Natural killer cell (primary cell): ENCODE measurements at regions not wholly inside any gene's neighbourhood (a gene's known extent, or its start where the extent isn't known, plus 50 kb on each side); places are given as distances from the start of the nearest gene placed in this dataset.

Source experiments
- ATAC-seq, 3 donors: fragments of 150-1000 bp in 2 of 3; fragments of 200-7000 bp in 1 of 3; cut with Tn5 transposase; 1 replicate in 1 of 3; 2 replicates in 2 of 3; pipeline ENCODE4 v1.10.0; 2021; ENCODE audit warnings: mild to moderate bottlenecking in 2 of 3, moderate library complexity in 2 of 3
- DNase-seq, 2 donors: peaks; one replicate each; pipeline versions ENCODE4 v3.0.0 to v3.0.0-alpha.2; 2013 to 2021; ENCODE audit warnings: mixed read lengths in 1 of 2
- H3K27ac ChIP-seq: one replicate; pipeline ENCODE4 v1.5.1; 2013; ENCODE audit warnings: mild to moderate bottlenecking, low read length
- H3K27me3 ChIP-seq: one replicate; pipeline ENCODE4 v1.6.1; 2013; ENCODE audit warnings: low read length; ENCODE audit not compliant: control insufficient read depth, insufficient read depth
- H3K36me3 ChIP-seq: one replicate; pipeline ENCODE4 v1.6.1; 2013; ENCODE audit warnings: low read length; ENCODE audit not compliant: control insufficient read depth, insufficient read depth
- H3K4me1 ChIP-seq: one replicate; pipeline ENCODE4 v1.6.1; 2013; ENCODE audit warnings: low read length; ENCODE audit not compliant: control insufficient read depth, insufficient read depth
- H3K4me3 ChIP-seq: one replicate; pipeline ENCODE4 v1.5.1; 2013; ENCODE audit warnings: low read length
- H3K9me3 ChIP-seq: one replicate; pipeline ENCODE4 v1.6.1; 2013; ENCODE audit warnings: low read length; ENCODE audit not compliant: control insufficient read depth, insufficient read depth
- H3K27ac Mint-ChIP-seq, 2 donors: one replicate each; pipeline ENCODE4 v1.8.0; 2022; ENCODE audit warnings: mild to moderate bottlenecking in 2 of 2, mixed read lengths in 2 of 2, moderate library complexity in 1 of 2
- H3K27me3 Mint-ChIP-seq, 2 donors: one replicate each; pipeline ENCODE4 v1.8.0; 2022; ENCODE audit warnings: low read depth in 2 of 2, mixed read lengths in 2 of 2
- H3K36me3 Mint-ChIP-seq: one replicate; pipeline ENCODE4 v1.8.0; 2022; ENCODE audit warnings: mixed read lengths
- H3K4me1 Mint-ChIP-seq, 2 donors: one replicate each; pipeline ENCODE4 v1.8.0; 2022; ENCODE audit warnings: mixed read lengths in 2 of 2
- H3K4me3 Mint-ChIP-seq: one replicate; pipeline ENCODE4 v1.8.0; 2022; ENCODE audit warnings: mild to moderate bottlenecking, moderate library complexity, mixed read lengths
- H3K9me3 Mint-ChIP-seq, 2 donors: one replicate each; pipeline ENCODE4 v1.8.0; 2022; ENCODE audit warnings: mixed read lengths in 2 of 2
- WGBS: methylation state at CpG from one replicate; pipeline ENCODE4 v1.1.7; 2013; ENCODE audit warnings: missing lambda C conversion rate; ENCODE audit not compliant: insufficient coverage; 5-methylcytosine and 5-hydroxymethylcytosine counted together
- intact Hi-C: fragments of 100-400 bp; cut with micrococcal nuclease; formaldehyde crosslinking; loops from one replicate; pipeline ENCODE4 v1.14.2; 2022
- TF ChIP-seq, protein P1 (sequence below): fragments of 200-600 bp; IDR thresholded peaks from one replicate; pipeline ENCODE4 v1.8.0; 2022; ENCODE audit warnings: antibody characterized with exemption

DNA sequence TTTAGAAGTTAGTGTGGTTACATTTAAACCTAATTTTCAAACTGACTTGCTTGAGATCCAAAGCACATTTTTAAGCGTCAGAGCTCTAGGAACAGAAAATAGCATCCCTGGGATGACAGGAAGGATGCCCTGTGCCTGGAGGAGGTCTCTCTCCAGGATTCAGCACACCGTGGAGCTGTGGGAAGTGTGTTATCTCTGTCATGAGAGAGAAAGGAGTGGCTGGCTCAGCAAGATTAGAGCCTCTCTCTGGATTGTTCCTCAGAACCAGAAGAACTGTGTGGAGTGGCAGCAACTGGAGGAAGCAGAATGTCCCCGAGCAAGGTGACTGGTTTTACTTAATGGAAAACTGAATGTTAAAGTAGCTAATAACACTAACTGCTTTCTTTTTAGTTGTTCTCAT, 233.6 kb upstream of the TGFBR2 start:
- no peak overlapping the region for H3K4me3 Mint-ChIP-seq
- H3K4me1 Mint-ChIP-seq, result no peaks in the 10 kb centered on the region
- no peak overlapping the region for H3K4me3 ChIP-seq
- TF ChIP-seq, protein P1, sequence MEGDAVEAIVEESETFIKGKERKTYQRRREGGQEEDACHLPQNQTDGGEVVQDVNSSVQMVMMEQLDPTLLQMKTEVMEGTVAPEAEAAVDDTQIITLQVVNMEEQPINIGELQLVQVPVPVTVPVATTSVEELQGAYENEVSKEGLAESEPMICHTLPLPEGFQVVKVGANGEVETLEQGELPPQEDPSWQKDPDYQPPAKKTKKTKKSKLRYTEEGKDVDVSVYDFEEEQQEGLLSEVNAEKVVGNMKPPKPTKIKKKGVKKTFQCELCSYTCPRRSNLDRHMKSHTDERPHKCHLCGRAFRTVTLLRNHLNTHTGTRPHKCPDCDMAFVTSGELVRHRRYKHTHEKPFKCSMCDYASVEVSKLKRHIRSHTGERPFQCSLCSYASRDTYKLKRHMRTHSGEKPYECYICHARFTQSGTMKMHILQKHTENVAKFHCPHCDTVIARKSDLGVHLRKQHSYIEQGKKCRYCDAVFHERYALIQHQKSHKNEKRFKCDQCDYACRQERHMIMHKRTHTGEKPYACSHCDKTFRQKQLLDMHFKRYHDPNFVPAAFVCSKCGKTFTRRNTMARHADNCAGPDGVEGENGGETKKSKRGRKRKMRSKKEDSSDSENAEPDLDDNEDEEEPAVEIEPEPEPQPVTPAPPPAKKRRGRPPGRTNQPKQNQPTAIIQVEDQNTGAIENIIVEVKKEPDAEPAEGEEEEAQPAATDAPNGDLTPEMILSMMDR, result no peak
- peaks cover 2% of the 10 kb centered on the region for H3K27me3 ChIP-seq
- ATAC-seq (no peak), DNase-seq (no peak)
- 48% methylated on average over 3 of the region's 3 CpGs for WGBS
- H3K27me3 Mint-ChIP-seq, result peaks cover 28 to 50% of the 10 kb centered on the region in 2 donors
- H3K4me1 ChIP-seq, result no peaks in the 10 kb centered on the region
- H3K9me3 Mint-ChIP-seq, result no peaks in the 10 kb centered on the region
- H3K36me3 ChIP-seq, result no peaks in the 10 kb centered on the region
- H3K27ac ChIP-seq, result no peak overlapping the region
- H3K9me3 ChIP-seq, result no peaks in the 10 kb centered on the region
- H3K36me3 Mint-ChIP-seq, result peaks cover 9% of the 10 kb centered on the region
- no peak overlapping the region for H3K27ac Mint-ChIP-seq
- intact Hi-C loops, result no loop called here

DNA sequence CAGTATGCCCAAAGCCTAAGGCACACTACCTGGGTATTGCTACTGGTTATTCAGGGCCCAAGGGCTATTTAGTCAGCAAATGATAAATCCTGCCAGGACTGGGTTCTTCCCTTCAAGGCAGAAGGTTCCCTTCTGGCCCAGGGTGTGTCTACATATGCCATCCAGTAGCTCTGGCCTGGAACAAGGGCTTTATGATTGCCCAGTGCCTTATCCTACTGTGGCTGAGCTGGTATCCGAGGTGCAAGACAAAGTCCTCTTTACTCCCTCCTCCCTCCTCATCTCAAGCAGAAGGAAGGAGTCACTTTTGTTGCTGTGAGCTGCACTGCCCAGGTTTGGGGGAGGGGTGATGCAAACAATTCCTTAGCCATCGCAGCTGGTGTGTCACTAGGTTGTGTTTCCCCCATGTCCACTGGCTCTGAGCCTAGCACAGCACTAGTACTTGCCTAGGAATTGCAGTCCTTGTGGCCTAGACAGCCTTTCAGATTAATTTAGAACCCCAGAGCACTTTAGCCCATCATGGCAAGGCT, 221.8 kb upstream of the TGFBR2 start:
- H3K27me3 ChIP-seq, result no peaks in the 10 kb centered on the region
- H3K27ac ChIP-seq, result no peak overlapping the region
- H3K4me1 ChIP-seq, result no peaks in the 10 kb centered on the region
- DNase-seq (no peak), ATAC-seq (no peak)
- no peak overlapping the region for H3K4me3 Mint-ChIP-seq
- intact Hi-C loops, result no loop called here
- H3K27me3 Mint-ChIP-seq, result peaks cover 0 to 11% of the 10 kb centered on the region in 2 donors
- TF ChIP-seq, protein P1, result no peak
- H3K4me1 Mint-ChIP-seq, result no peaks in the 10 kb centered on the region
- peaks cover 0 to 3% of the 10 kb centered on the region in 2 donors for H3K9me3 Mint-ChIP-seq
- no peaks in the 10 kb centered on the region for H3K9me3 ChIP-seq
- H3K4me3 ChIP-seq, result no peak overlapping the region
- WGBS, result 88% methylated on average over 2 of the region's 2 CpGs
- H3K36me3 ChIP-seq, result no peaks in the 10 kb centered on the region
- H3K36me3 Mint-ChIP-seq, result no peaks in the 10 kb centered on the region
- H3K27ac Mint-ChIP-seq, result no peak overlapping the region

DNA sequence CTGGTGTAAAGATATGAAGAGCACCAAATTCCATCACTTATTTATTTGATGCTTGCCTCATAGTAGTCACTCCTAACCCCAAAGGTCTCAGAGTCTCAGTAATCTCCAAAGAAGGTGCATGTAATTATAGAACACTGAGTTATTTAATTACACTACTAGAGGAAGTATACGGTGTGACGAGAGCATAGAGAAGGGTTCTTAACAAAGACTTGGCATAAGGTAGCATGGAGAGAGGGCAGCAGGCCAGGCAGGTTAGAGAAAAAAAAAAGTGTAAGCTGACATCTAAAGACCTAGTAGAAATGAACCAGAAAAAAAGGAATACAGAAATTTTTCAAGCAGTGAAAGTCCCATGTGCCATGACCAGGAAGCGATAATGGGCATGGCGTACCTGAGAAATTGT, 213.3 kb upstream of the TGFBR2 start:
- ATAC-seq, result no peak
- intact Hi-C loops, result no loop called here
- H3K9me3 ChIP-seq, result no peaks in the 10 kb centered on the region
- H3K4me1 ChIP-seq, result no peaks in the 10 kb centered on the region
- H3K27me3 ChIP-seq, result no peaks in the 10 kb centered on the region
- no peaks in the 10 kb centered on the region for H3K36me3 ChIP-seq
- H3K9me3 Mint-ChIP-seq, result peaks cover 0 to 3% of the 10 kb centered on the region in 2 donors
- H3K27ac ChIP-seq, result no peak overlapping the region
- H3K27me3 Mint-ChIP-seq, result peaks cover 11 to 12% of the 10 kb centered on the region in 2 donors
- WGBS, result 96% methylated on average over 4 of the region's 4 CpGs
- H3K4me3 ChIP-seq, result no peak overlapping the region
- no peak for DNase-seq
- no peak overlapping the region for H3K4me3 Mint-ChIP-seq
- TF ChIP-seq, protein P1, result no peak
- no peaks in the 10 kb centered on the region for H3K36me3 Mint-ChIP-seq
- H3K4me1 Mint-ChIP-seq, result no peaks in the 10 kb centered on the region
- H3K27ac Mint-ChIP-seq, result no peak overlapping the region

DNA sequence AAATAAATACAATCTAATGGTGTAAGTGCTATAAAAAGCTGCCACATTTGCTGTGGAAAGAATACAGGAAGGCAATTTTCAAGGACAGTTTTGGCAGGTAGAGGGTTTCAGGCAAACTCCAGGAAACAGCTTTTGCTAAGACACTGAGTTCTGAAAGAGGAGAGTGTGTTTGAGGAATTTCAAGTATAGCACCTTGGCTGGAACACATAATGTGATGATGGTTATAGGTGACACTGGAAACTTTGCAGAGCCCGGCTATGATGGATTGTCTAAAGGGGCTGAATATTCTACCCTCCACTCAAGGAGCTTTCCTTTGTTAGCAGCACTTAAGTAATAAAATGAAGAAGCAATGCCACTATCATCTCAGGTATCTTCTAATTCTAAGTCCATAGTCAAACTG, 209.4 kb upstream of the TGFBR2 start:
- Histone ChIP-seq H3K36me3 (no peaks in the 10 kb centered on the region), H3K27me3 (no peaks in the 10 kb centered on the region), H3K4me1 (no peaks in the 10 kb centered on the region), H3K4me3 (no peak overlapping the region), H3K9me3 (no peaks in the 10 kb centered on the region), H3K27ac (no peak overlapping the region)
- TF ChIP-seq, protein P1, result no peak
- Mint-ChIP-seq H3K27me3 (peaks cover 9 to 10% of the 10 kb centered on the region in 2 donors), H3K9me3 (no peaks in the 10 kb centered on the region), H3K4me1 (peaks cover 0 to 6% of the 10 kb centered on the region in 2 donors), H3K27ac (no peak overlapping the region), H3K4me3 (no peak overlapping the region), H3K36me3 (no peaks in the 10 kb centered on the region)
- ATAC-seq, result no peak
- intact Hi-C loops, result no loop called here
- WGBS, result no CpG with 5 or more reads among the region's 1 CpG
- no peak for DNase-seq
